Fibroblast of lung (primary cell): ENCODE measurements at regions not wholly inside any gene's neighbourhood (a gene's known extent, or its start where the extent isn't known, plus 50 kb on each side); places are given as distances from the start of the nearest gene placed in this dataset.

Experiments used
- DNase-seq, 2 donors: peaks; one replicate each; pipeline versions ENCODE4 v3.0.0 to v3.0.0-alpha.2; 2010; ENCODE audit warnings: low read depth in 2 of 2
- H2AFZ ChIP-seq: 2 replicates; pipeline ENCODE4 v1.5.1; 2012; ENCODE audit warnings: low read length, control low read depth, inconsistent platforms
- H3K27ac ChIP-seq: 2 replicates; pipeline ENCODE4 v1.5.1; 2011; ENCODE audit warnings: low read length, control low read depth; ENCODE audit not compliant: insufficient read depth
- H3K27me3 ChIP-seq: 2 replicates; pipeline ENCODE4 v1.5.1; 2011; ENCODE audit warnings: mild to moderate bottlenecking, low read length; ENCODE audit not compliant: control insufficient read depth, insufficient read depth
- H3K36me3 ChIP-seq: 2 replicates; pipeline ENCODE4 v1.5.1; 2011; ENCODE audit warnings: low read length; ENCODE audit not compliant: control insufficient read depth, insufficient read depth
- H3K4me1 ChIP-seq: 2 replicates; pipeline ENCODE4 v1.5.1; 2011; ENCODE audit warnings: low read length; ENCODE audit not compliant: control insufficient read depth, insufficient read depth; ENCODE audit errors: extremely low read depth
- H3K4me2 ChIP-seq: 2 replicates; pipeline ENCODE4 v1.5.1; 2011; ENCODE audit warnings: low read length, control low read depth; ENCODE audit not compliant: insufficient read depth; ENCODE audit errors: extremely low read depth
- H3K4me3 ChIP-seq, 4 experiments: fragments of 200-600 bp in 1 of 4; sonication (generic) in 1 of 4; replicated peaks in 1 of 4; 2 replicates each; pipeline ENCODE4 v1.5.1; 2011 to 2016; ENCODE audit warnings: low read length in 4 of 4, low read depth in 3 of 4, mild to moderate bottlenecking in 3 of 4, control low read depth in 2 of 4, inconsistent platforms in 1 of 4, mixed read lengths in 1 of 4; ENCODE audit not compliant: insufficient read depth in 1 of 4; ENCODE audit errors: control extremely low read depth in 1 of 4
- H3K79me2 ChIP-seq: 2 replicates; pipeline ENCODE4 v1.5.1; 2012; ENCODE audit warnings: mild to moderate bottlenecking, low read length, inconsistent platforms; ENCODE audit not compliant: control insufficient read depth, insufficient read depth
- H3K9ac ChIP-seq: 2 replicates; pipeline ENCODE4 v1.5.1; 2011; ENCODE audit warnings: mild to moderate bottlenecking, low read length, control low read depth; ENCODE audit not compliant: insufficient read depth
- H3K9me3 ChIP-seq: 2 replicates; pipeline ENCODE4 v1.5.1; 2012; ENCODE audit warnings: low read depth, low read length; ENCODE audit not compliant: control insufficient read depth, insufficient read depth
- H4K20me1 ChIP-seq: 2 replicates; pipeline ENCODE4 v1.5.1; 2011; ENCODE audit warnings: low read length; ENCODE audit not compliant: control insufficient read depth, insufficient read depth; ENCODE audit errors: extremely low read depth
- CTCF ChIP-seq, 2 donors: IDR thresholded peaks in 1 of 2; conservative IDR thresholded peaks in 1 of 2; 1 replicate in 1 of 2; 2 replicates in 1 of 2; pipeline ENCODE4 v1.5.1; 2011 to 2012; ENCODE audit warnings: low read length in 2 of 2, control low read depth in 1 of 2, inconsistent platforms in 1 of 2, low read depth in 1 of 2, mild to moderate bottlenecking in 1 of 2
- EZH2 ChIP-seq: IDR thresholded peaks from 2 replicates; pipeline ENCODE4 v1.5.1; 2012; ENCODE audit warnings: low read length, control low read depth, mild to moderate bottlenecking; ENCODE audit errors: missing control alignments

- TF ChIP-seq CTCF (conservative IDR thresholded peaks at IDR 0.05 in 1 of 2, IDR thresholded peaks at IDR 0.05 in 1 of 2; ENCODE audit: low read depth in 1 of 2, low read length in 2 of 2), result no peak
- no peak for TF ChIP-seq EZH2
- Histone ChIP-seq H3K4me3 (no peak overlapping the region), H3K4me2 (no peak overlapping the region), H3K9me3 (no peaks in the 10 kb centered on the region), H3K27ac (no peak overlapping the region), H2AFZ (no peak overlapping the region), H3K4me1 (no peaks in the 10 kb centered on the region), H3K36me3 (no peaks in the 10 kb centered on the region), H3K27me3 (no peaks in the 10 kb centered on the region), H4K20me1 (no peaks in the 10 kb centered on the region), H3K9ac (no peak overlapping the region), H3K79me2 (no peaks in the 10 kb centered on the region)
- DNase-seq, result no peak
These were observed 52.2 kb downstream of the SIPA1L2 start for GRCh38 chr1:232577772-232578171.

GRCh38 chr1:232576537-232576936 lies 53.4 kb downstream of the SIPA1L2 start:
- no peak overlapping the region for H3K4me2 ChIP-seq
- H4K20me1 ChIP-seq, result no peaks in the 10 kb centered on the region
- DNase-seq, result no peak
- H3K4me1 ChIP-seq, result no peaks in the 10 kb centered on the region
- H3K27ac ChIP-seq, result no peak overlapping the region
- H3K9me3 ChIP-seq, result no peaks in the 10 kb centered on the region
- no peak for TF ChIP-seq CTCF (conservative IDR thresholded peaks at IDR 0.05 in 1 of 2, IDR thresholded peaks at IDR 0.05 in 1 of 2; ENCODE audit: low read depth in 1 of 2, low read length in 2 of 2)
- no peak for TF ChIP-seq EZH2
- H3K4me3 ChIP-seq, result no peak overlapping the region
- no peaks in the 10 kb centered on the region for H3K79me2 ChIP-seq
- no peaks in the 10 kb centered on the region for H3K36me3 ChIP-seq
- no peak overlapping the region for H2AFZ ChIP-seq
- H3K9ac ChIP-seq, result no peak overlapping the region
- no peaks in the 10 kb centered on the region for H3K27me3 ChIP-seq

GRCh38 chr1:232575763-232576040 lies 54.2 kb downstream of the SIPA1L2 start:
- no peaks in the 10 kb centered on the region for H3K4me1 ChIP-seq
- H3K79me2 ChIP-seq, result no peaks in the 10 kb centered on the region
- no peaks in the 10 kb centered on the region for H3K9me3 ChIP-seq
- no peak overlapping the region for H3K4me3 ChIP-seq
- no peak overlapping the region for H2AFZ ChIP-seq
- H3K9ac ChIP-seq, result no peak overlapping the region
- H3K36me3 ChIP-seq, result no peaks in the 10 kb centered on the region
- TF ChIP-seq CTCF (conservative IDR thresholded peaks at IDR 0.05 in 1 of 2, IDR thresholded peaks at IDR 0.05 in 1 of 2; ENCODE audit: low read depth in 1 of 2, low read length in 2 of 2) (no peak), EZH2 (no peak)
- DNase-seq, result no peak
- no peak overlapping the region for H3K27ac ChIP-seq
- no peaks in the 10 kb centered on the region for H4K20me1 ChIP-seq
- no peaks in the 10 kb centered on the region for H3K27me3 ChIP-seq
- H3K4me2 ChIP-seq, result no peak overlapping the region
